Muscle of leg (tissue), 3 donors: ENCODE measurements at regions not wholly inside any gene's neighbourhood (a gene's known extent, or its start where the extent isn't known, plus 50 kb on each side); places are given as distances from the start of the nearest gene placed in this dataset.
A peak's percentile ranks its signal among the peaks of the same experiment; 100 is the strongest.

Experiments used
- DNase-seq: peaks from one replicate; pipeline ENCODE4 v3.0.0; 2013
- H3K27ac ChIP-seq: one replicate; pipeline ENCODE4 v1.5.1; 2013; ENCODE audit warnings: mild to moderate bottlenecking, low read length, control low read depth
- H3K27me3 ChIP-seq: one replicate; pipeline ENCODE4 v1.6.1; 2013; ENCODE audit warnings: low read length; ENCODE audit not compliant: control insufficient read depth, insufficient read depth
- H3K36me3 ChIP-seq: one replicate; pipeline ENCODE4 v1.6.1; 2013; ENCODE audit warnings: low read length; ENCODE audit not compliant: control insufficient read depth, insufficient read depth
- H3K4me1 ChIP-seq: one replicate; pipeline ENCODE4 v1.6.1; 2013; ENCODE audit warnings: low read length; ENCODE audit not compliant: control insufficient read depth, insufficient read depth
- H3K4me3 ChIP-seq: one replicate; pipeline ENCODE4 v1.5.1; 2013; ENCODE audit warnings: low read length, control low read depth
- H3K9me3 ChIP-seq: replicated peaks from 2 replicates; pipeline ENCODE4 v1.6.1; 2013; ENCODE audit warnings: low read depth, low read length; ENCODE audit not compliant: control insufficient read depth
- WGBS: methylation state at CpG from one replicate; pipeline ENCODE4 v1.1.5; 2013; ENCODE audit warnings: missing lambda C conversion rate; ENCODE audit not compliant: insufficient coverage; 5-methylcytosine and 5-hydroxymethylcytosine counted together

DNA sequence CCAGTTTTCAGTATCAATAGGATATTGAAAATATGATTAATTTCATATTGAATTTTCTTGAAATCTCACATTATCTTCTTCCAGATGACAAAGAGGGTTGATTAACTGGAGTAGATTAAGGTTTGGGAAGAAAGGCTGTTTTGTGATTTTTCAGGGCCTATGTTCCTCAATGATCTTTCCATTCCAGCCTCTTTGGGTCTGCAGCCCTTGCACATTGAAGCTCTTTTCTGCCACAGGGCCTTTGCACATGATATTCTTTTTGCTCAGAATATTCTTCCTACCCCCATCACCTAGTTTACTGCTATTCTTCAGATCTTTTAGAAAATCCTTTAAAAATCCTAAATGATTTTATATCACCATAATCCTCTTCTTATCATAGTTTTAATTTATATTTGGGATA, 449.6 kb downstream of the PLCL1 start:
- H3K27ac ChIP-seq: no peak overlapping the region
- no peak for DNase-seq
- no peak overlapping the region for H3K4me3 ChIP-seq
- no peaks in the 10 kb centered on the region for H3K27me3 ChIP-seq
- H3K9me3 ChIP-seq: no peaks in the 10 kb centered on the region
- H3K4me1 ChIP-seq: no peaks in the 10 kb centered on the region
- no peaks in the 10 kb centered on the region for H3K36me3 ChIP-seq

- DNase-seq: no peak
- WGBS: no CpG with 5 or more reads among the region's 1 CpG
- Histone ChIP-seq H3K36me3 (no peaks in the 10 kb centered on the region), H3K4me3 (no peak overlapping the region), H3K4me1 (no peaks in the 10 kb centered on the region), H3K27ac (no peak overlapping the region), H3K27me3 (no peaks in the 10 kb centered on the region), H3K9me3 (no peaks in the 10 kb centered on the region)
These were observed 448.1 kb downstream of the PLCL1 start for GRCh38 chr2:198252472-198252871.

- H3K9me3 ChIP-seq: no peaks in the 10 kb centered on the region
- DNase-seq: no peak
- H3K27ac ChIP-seq: no peak overlapping the region
- no peaks in the 10 kb centered on the region for H3K27me3 ChIP-seq
- no peaks in the 10 kb centered on the region for H3K36me3 ChIP-seq
- H3K4me1 ChIP-seq: no peaks in the 10 kb centered on the region
- H3K4me3 ChIP-seq: no peak overlapping the region
- 80% methylated on average over 3 of the region's 3 CpGs for WGBS
These were observed 437.7 kb downstream of the PLCL1 start for GRCh38 chr2:198242093-198242492.

- no peak for DNase-seq
- H3K36me3 ChIP-seq: no peaks in the 10 kb centered on the region
- no peak overlapping the region for H3K4me3 ChIP-seq
- H3K4me1 ChIP-seq: no peaks in the 10 kb centered on the region
- H3K27me3 ChIP-seq: no peaks in the 10 kb centered on the region
- no peaks in the 10 kb centered on the region for H3K9me3 ChIP-seq
- H3K27ac ChIP-seq: no peak overlapping the region
These were observed 434.0 kb downstream of the PLCL1 start for GRCh38 chr2:198238429-198238828.

- Histone ChIP-seq H3K4me1 (no peaks in the 10 kb centered on the region), H3K9me3 (no peaks in the 10 kb centered on the region), H3K36me3 (no peaks in the 10 kb centered on the region), H3K4me3 (no peak overlapping the region), H3K27ac (no peak overlapping the region), H3K27me3 (no peaks in the 10 kb centered on the region)
- DNase-seq: no peak
These were observed 431.9 kb downstream of the PLCL1 start for GRCh38 chr2:198236338-198236737.

DNA sequence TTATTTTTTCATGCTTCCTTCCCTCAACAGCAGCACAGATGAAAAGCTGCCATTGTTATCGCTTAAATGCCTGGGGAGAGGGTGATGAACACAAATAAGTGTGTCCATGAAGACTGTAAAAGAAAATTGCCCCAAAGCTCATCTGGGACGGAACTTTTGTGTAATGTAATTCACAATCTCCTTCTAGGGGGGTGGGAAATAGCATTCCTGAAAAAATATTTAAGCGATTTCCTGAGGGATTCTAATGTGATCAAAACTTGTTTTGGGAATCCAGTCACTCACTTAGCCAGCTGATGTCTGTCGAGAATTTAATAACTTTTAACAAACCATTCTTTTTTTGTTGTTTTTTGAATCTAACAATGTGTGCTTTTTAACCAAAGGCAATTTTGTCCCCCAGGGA, 427.9 kb downstream of the PLCL1 start:
- Histone ChIP-seq H3K9me3 (no peaks in the 10 kb centered on the region), H3K27me3 (no peaks in the 10 kb centered on the region), H3K27ac (no peak overlapping the region), H3K4me3 (no peak overlapping the region), H3K36me3 (no peaks in the 10 kb centered on the region), H3K4me1 (no peaks in the 10 kb centered on the region)
- DNase-seq: no peak
- WGBS: no CpG with 5 or more reads among the region's 4 CpGs

DNA sequence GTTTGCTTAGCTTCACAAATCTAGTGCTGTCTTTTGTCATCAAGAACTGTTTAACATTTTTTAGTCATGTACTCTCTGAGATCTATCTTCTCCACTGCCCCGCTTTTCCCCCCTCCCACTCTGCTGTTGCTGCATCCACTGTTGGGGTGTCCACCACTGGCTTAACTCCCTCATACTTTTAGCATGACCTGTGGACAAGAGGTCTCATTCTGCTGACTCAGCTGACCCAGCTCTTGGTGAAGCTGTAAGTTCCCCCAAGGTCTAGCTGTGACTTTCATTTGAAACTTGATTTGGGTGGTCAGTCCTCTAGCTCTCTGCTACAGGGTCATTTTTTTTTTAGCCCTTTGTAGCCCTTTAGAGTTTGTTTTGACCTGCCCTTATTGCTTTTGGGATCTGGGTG, 427.2 kb downstream of the PLCL1 start:
- H3K4me3 ChIP-seq: no peak overlapping the region
- H3K36me3 ChIP-seq: no peaks in the 10 kb centered on the region
- DNase-seq: no peak
- no peaks in the 10 kb centered on the region for H3K27me3 ChIP-seq
- no peaks in the 10 kb centered on the region for H3K4me1 ChIP-seq
- WGBS: 88% methylated on average over 1 of the region's 1 CpG
- H3K9me3 ChIP-seq: no peaks in the 10 kb centered on the region
- H3K27ac ChIP-seq: no peak overlapping the region

DNA sequence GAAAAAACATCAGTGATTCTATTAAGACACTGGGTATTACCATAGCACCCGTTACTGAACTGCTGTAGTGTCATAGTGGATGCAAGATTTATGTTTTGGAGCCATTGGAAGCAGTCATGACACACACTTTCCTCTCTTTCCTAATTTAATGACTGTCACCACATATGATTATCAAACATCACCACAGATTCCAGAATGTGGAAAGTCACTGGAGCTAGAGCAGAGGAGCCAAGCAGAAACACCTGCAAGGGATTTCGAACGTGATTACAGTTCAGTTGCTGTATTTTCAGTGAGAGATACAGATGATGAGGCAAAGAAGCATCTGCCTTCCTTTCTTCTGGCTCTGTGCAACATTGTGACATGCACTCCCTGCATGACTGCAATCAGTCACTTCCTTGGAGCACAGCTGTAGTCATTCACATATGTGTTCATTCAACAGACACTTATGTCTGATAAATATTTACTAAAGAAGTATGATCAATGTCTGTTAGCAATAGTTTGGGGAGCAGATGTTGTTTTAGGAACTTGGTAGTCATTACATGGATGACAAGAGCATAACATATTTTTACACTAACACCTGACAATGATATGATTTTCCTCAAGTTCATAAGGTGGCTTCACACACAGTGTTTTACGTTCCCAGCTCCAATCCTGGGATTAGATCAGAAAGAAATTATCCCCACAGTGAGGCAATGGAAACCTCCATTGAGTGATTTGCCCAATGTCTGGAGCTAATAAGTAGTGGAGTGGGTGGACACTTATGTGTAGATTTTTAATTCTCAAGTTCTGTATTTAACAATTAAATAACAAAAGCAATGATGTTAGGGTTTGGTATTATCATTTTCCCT, 416.6 kb downstream of the PLCL1 start:
- Histone ChIP-seq H3K9me3 (no peaks in the 10 kb centered on the region), H3K4me3 (no peak overlapping the region), H3K4me1 (no peaks in the 10 kb centered on the region), H3K36me3 (no peaks in the 10 kb centered on the region), H3K27me3 (no peaks in the 10 kb centered on the region), H3K27ac (no peak overlapping the region)
- WGBS: 25% methylated on average over 2 of the region's 4 CpGs
- DNase-seq: peak; percentile 77

GRCh38 chr2:198219292-198219691, 414.9 kb downstream of the PLCL1 start:
- H3K36me3 ChIP-seq: no peaks in the 10 kb centered on the region
- H3K27me3 ChIP-seq: no peaks in the 10 kb centered on the region
- WGBS: no CpG with 5 or more reads among the region's 2 CpGs
- H3K27ac ChIP-seq: no peak overlapping the region
- no peak overlapping the region for H3K4me3 ChIP-seq
- no peaks in the 10 kb centered on the region for H3K9me3 ChIP-seq
- DNase-seq: no peak
- no peaks in the 10 kb centered on the region for H3K4me1 ChIP-seq

- Histone ChIP-seq H3K4me1 (no peaks in the 10 kb centered on the region), H3K4me3 (no peak overlapping the region), H3K36me3 (no peaks in the 10 kb centered on the region), H3K9me3 (no peaks in the 10 kb centered on the region), H3K27ac (no peak overlapping the region), H3K27me3 (no peaks in the 10 kb centered on the region)
- WGBS: 87% methylated on average over 2 of the region's 5 CpGs
- DNase-seq: no peak
These were observed 409.8 kb downstream of the PLCL1 start for GRCh38 chr2:198214114-198214596.

DNA sequence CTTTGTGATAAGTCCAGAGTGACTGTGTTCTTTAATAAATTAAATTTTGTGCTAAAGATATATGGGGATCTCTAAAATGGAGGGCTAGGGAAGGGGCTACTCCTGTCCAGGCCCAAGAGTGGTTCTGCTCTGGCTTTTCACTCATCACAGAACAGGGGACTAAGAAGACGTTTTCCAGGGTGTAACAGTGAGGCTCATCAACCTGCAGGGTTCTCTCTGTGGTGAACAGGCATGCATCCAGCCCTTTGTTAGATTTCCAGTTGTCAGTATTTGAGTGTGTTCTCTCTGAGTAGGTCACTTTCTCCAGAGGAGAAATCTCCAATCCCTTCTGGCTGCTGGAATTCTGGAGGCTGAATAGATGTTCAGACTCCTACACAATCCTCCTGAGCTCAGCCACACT, 408.9 kb downstream of the PLCL1 start:
- no CpG with 5 or more reads among the region's 1 CpG for WGBS

More for the DNA sequence above, 408.9 kb downstream of the PLCL1 start:
- H3K4me3 ChIP-seq: no peak overlapping the region
- no peak overlapping the region for H3K27ac ChIP-seq
- no peaks in the 10 kb centered on the region for H3K27me3 ChIP-seq
- H3K36me3 ChIP-seq: no peaks in the 10 kb centered on the region
- no peaks in the 10 kb centered on the region for H3K9me3 ChIP-seq
- H3K4me1 ChIP-seq: no peaks in the 10 kb centered on the region
- DNase-seq: no peak
